GM12864 (cell line): ENCODE measurements at regions not wholly inside any gene's neighbourhood (a gene's known extent, or its start where the extent isn't known, plus 50 kb on each side); places are given as distances from the start of the nearest gene placed in this dataset.

Experiments used
- DNase-seq: peaks from one replicate; pipeline ENCODE4 v3.0.0-alpha.2; 2011; ENCODE audit warnings: low read depth
- H3K4me3 ChIP-seq: 2 replicates; pipeline ENCODE4 v1.5.1; 2011; ENCODE audit warnings: mild to moderate bottlenecking, low read depth, low read length, control low read depth
- TF ChIP-seq, protein P1 (sequence below): IDR thresholded peaks from 2 replicates; pipeline ENCODE4 v1.5.1; 2011; ENCODE audit warnings: low read depth, mild to moderate bottlenecking, moderate library complexity, low read length, control low read depth, inconsistent platforms; ENCODE audit errors: missing control alignments

GRCh38 chr16:25481636-25482035 lies 210.1 kb upstream of the HS3ST4 start:
- TF ChIP-seq, protein P1, sequence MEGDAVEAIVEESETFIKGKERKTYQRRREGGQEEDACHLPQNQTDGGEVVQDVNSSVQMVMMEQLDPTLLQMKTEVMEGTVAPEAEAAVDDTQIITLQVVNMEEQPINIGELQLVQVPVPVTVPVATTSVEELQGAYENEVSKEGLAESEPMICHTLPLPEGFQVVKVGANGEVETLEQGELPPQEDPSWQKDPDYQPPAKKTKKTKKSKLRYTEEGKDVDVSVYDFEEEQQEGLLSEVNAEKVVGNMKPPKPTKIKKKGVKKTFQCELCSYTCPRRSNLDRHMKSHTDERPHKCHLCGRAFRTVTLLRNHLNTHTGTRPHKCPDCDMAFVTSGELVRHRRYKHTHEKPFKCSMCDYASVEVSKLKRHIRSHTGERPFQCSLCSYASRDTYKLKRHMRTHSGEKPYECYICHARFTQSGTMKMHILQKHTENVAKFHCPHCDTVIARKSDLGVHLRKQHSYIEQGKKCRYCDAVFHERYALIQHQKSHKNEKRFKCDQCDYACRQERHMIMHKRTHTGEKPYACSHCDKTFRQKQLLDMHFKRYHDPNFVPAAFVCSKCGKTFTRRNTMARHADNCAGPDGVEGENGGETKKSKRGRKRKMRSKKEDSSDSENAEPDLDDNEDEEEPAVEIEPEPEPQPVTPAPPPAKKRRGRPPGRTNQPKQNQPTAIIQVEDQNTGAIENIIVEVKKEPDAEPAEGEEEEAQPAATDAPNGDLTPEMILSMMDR = no peak
- no peak overlapping the region for H3K4me3 ChIP-seq
- DNase-seq = no peak

- H3K4me3 ChIP-seq = no peak overlapping the region
- DNase-seq = no peak
- TF ChIP-seq, protein P1 = no peak
Observed at GRCh38 chr16:25478476-25478875, 213.3 kb upstream of the HS3ST4 start.

GRCh38 chr16:25464058-25464457 lies 206.4 kb upstream of the ZKSCAN2 start:
- TF ChIP-seq, protein P1 = no peak
- no peak for DNase-seq

DNA sequence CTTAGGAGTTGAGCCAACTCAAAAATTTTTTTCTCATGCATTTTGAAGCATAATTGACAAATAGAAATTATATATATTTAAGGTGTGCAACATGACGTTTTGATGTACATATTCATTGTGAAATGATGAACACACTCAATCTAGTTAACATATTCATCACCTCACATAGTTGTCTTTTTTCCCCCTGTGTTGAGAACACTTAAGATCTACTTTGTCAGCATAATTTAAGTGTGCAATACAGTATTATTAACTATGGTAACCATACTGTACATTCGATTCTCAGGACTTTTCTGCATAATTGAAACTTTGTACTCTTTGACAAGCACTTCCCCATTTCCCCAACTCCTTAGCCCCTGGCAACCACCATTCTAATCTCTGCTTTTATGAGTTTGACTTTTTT lies 192.2 kb upstream of the ZKSCAN2 start:
- TF ChIP-seq, protein P1 = no peak
- no peak overlapping the region for H3K4me3 ChIP-seq
- DNase-seq = no peak

More at GRCh38 chr16:25464058-25464457, 206.4 kb upstream of the ZKSCAN2 start:
- no peak overlapping the region for H3K4me3 ChIP-seq

DNA sequence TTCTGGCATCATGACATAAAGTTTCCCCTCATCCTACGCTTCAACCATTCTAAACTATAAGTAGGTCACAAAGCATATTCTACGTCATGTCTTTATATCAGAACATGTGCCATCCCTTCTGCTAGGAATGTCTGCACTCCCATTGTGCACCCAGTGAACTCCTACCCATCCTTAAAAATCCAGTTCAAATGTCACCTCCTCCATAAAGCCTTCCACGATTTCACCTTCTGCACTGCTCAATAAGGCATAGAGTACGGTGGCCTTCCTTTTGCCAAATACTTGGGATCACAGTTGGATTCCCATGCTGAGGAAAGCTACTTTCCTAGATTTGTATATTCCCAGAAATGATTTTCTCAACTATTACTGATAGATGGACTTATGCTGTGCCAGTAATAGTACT lies 186.3 kb upstream of the ZKSCAN2 start:
- DNase-seq = no peak
- TF ChIP-seq, protein P1 = no peak

DNA sequence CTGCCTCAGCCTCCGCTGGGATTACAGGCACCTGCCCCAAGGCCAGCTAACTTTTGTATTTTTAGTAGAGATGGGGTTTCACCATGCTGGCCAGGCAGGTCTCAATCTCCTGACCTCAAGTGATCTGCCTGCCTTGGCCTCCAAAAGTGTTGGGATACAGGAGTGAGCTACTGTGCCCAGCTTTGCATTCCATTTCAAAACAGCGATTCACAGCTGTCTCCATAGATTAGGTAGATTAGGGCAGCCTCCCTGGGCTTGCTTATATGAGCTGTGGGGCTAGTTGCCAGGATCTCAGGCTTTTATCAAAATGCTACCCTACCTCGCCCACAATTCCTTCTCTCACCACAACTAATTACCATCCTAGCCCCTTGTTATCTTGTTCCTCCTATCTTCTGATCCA lies 176.4 kb upstream of the ZKSCAN2 start:
- DNase-seq = no peak

More for the DNA sequence above, 186.3 kb upstream of the ZKSCAN2 start:
- no peak overlapping the region for H3K4me3 ChIP-seq

DNA sequence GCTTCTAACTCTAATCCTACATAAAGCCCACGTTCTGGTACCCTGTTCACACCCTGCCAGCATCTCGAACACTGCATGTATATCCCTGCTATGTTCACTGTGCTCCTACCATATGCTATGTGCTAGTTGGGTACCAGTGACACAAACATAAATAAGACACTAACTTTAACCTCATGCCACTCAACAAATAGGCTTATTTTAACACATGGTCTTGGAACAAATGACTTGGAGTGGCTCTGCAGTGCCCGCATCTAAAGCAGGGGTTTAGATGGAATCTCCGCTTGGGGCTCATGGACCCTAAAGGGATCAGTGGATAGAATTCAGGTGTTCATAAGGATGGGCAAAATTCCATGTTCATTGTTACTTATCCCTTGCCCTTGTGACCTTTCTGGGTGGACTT lies 175.7 kb upstream of the ZKSCAN2 start:
- no peak for DNase-seq
- TF ChIP-seq, protein P1 = no peak

More for the DNA sequence above, 176.4 kb upstream of the ZKSCAN2 start:
- H3K4me3 ChIP-seq = no peak overlapping the region
- TF ChIP-seq, protein P1 = no peak

More for the DNA sequence above, 175.7 kb upstream of the ZKSCAN2 start:
- no peak overlapping the region for H3K4me3 ChIP-seq
